HG02798 (cell line): ENCODE measurements at regions not wholly inside any gene's neighbourhood (a gene's known extent, or its start where the extent isn't known, plus 50 kb on each side); places are given as distances from the start of the nearest gene placed in this dataset.
A peak's percentile ranks its signal among the peaks of the same experiment; 100 is the strongest.
"Not testable (repeated sequence)": the region's sequence is repeated elsewhere in the genome, so short reads cannot be mapped to it uniquely, and the experiment has no call there.

Source experiments
- ATAC-seq: cut with Tn5 transposase; IDR thresholded peaks from one replicate; pipeline ENCODE4 v1.9.1; 2021; ENCODE audit warnings: mild to moderate bottlenecking; ENCODE audit not compliant: unreplicated experiment, poor library complexity

- no peak for ATAC-seq
These were observed 488.6 kb upstream of the USP9Y start for GRCh38 chrY:12212394-12212793.

- ATAC-seq: no peak
These were observed 485.4 kb upstream of the USP9Y start for GRCh38 chrY:12215564-12216022.

GRCh38 chrY:12230921-12231320, 470.1 kb upstream of the USP9Y start:
- ATAC-seq: no peak

GRCh38 chrY:12236399-12236798, 464.6 kb upstream of the USP9Y start:
- no peak for ATAC-seq

- ATAC-seq: not testable (repeated sequence)
These were observed 460.7 kb upstream of the USP9Y start for GRCh38 chrY:12240326-12240725.

- ATAC-seq: no peak
These were observed 456.9 kb upstream of the USP9Y start for GRCh38 chrY:12244146-12244545.

- ATAC-seq: no peak
These were observed 447.3 kb upstream of the USP9Y start for GRCh38 chrY:12253756-12254155.

- no peak for ATAC-seq
These were observed 429.9 kb upstream of the USP9Y start for GRCh38 chrY:12271162-12271561.

- ATAC-seq: no peak
These were observed 415.4 kb upstream of the USP9Y start for GRCh38 chrY:12285608-12286007.

GRCh38 chrY:12288919-12289318, 412.1 kb upstream of the USP9Y start:
- ATAC-seq: no peak

GRCh38 chrY:12289415-12289814, 411.6 kb upstream of the USP9Y start:
- ATAC-seq: no peak

GRCh38 chrY:12292542-12292941, 408.5 kb upstream of the USP9Y start:
- no peak for ATAC-seq

GRCh38 chrY:12296460-12296859, 404.6 kb upstream of the USP9Y start:
- no peak for ATAC-seq

- ATAC-seq: not testable (repeated sequence)
These were observed 401.2 kb upstream of the USP9Y start for GRCh38 chrY:12299796-12300195.

- ATAC-seq: no peak
These were observed 397.6 kb upstream of the USP9Y start for GRCh38 chrY:12303464-12303863.

GRCh38 chrY:12305456-12305855, 395.6 kb upstream of the USP9Y start:
- no peak for ATAC-seq

- ATAC-seq: peak; percentile 35
These were observed 391.8 kb upstream of the USP9Y start for GRCh38 chrY:12309212-12309611.

- ATAC-seq: no peak
These were observed 390.2 kb upstream of the USP9Y start for GRCh38 chrY:12310832-12311231.

- no peak for ATAC-seq
These were observed 373.3 kb upstream of the USP9Y start for GRCh38 chrY:12327751-12328150.

GRCh38 chrY:12331917-12332316, 369.1 kb upstream of the USP9Y start:
- ATAC-seq: not testable (repeated sequence)

GRCh38 chrY:12343211-12343610, 357.8 kb upstream of the USP9Y start:
- no peak for ATAC-seq

GRCh38 chrY:12348181-12348580, 352.9 kb upstream of the USP9Y start:
- no peak for ATAC-seq

- ATAC-seq: no peak
These were observed 343.8 kb upstream of the USP9Y start for GRCh38 chrY:12357204-12357603.
